CD14-positive monocyte (primary cell): ENCODE measurements at regions not wholly inside any gene's neighbourhood (a gene's known extent, or its start where the extent isn't known, plus 50 kb on each side); places are given as distances from the start of the nearest gene placed in this dataset.

Experiments
- DNase-seq, 3 donors: peaks; one replicate each; pipeline ENCODE4 v3.0.0-alpha.2; 2011 to 2022
- H2AFZ ChIP-seq: 2 replicates; pipeline ENCODE4 v1.6.0; 2012; ENCODE audit warnings: mild to moderate bottlenecking, low read depth, low read length, inconsistent platforms; ENCODE audit not compliant: insufficient read depth, poor library complexity, severe bottlenecking
- H3K27ac ChIP-seq, 2 donors: 1 replicate in 1 of 2; 2 replicates in 1 of 2; pipeline ENCODE4 v1.5.1; 2012 to 2013; ENCODE audit warnings: low read length in 2 of 2, control low read depth in 1 of 2, inconsistent platforms in 1 of 2, low read depth in 1 of 2, mild to moderate bottlenecking in 1 of 2
- H3K27me3 ChIP-seq, 2 donors: one replicate each; pipeline versions ENCODE4 v1.6.0 to v1.6.1; 2011 to 2013; ENCODE audit warnings: low read length in 2 of 2; ENCODE audit not compliant: control insufficient read depth in 2 of 2, insufficient read depth in 2 of 2
- H3K36me3 ChIP-seq, 2 donors: replicated peaks in 1 of 2; 1 replicate in 1 of 2; 2 replicates in 1 of 2; pipeline versions ENCODE4 v1.5.1 to v1.6.1; 2012 to 2013; ENCODE audit warnings: low read length in 2 of 2, control low read depth in 1 of 2, inconsistent platforms in 1 of 2, mild to moderate bottlenecking in 1 of 2; ENCODE audit not compliant: insufficient read depth in 2 of 2, control insufficient read depth in 1 of 2
- H3K4me1 ChIP-seq, 2 donors: 1 replicate in 1 of 2; 2 replicates in 1 of 2; pipeline versions ENCODE4 v1.5.1 to v1.6.1; 2012 to 2013; ENCODE audit warnings: low read length in 2 of 2, control low read depth in 1 of 2, inconsistent platforms in 1 of 2, mild to moderate bottlenecking in 1 of 2, moderate library complexity in 1 of 2; ENCODE audit not compliant: insufficient read depth in 2 of 2, control insufficient read depth in 1 of 2
- H3K4me2 ChIP-seq: replicated peaks from 2 replicates; pipeline ENCODE3; 2012; ENCODE audit warnings: low read length, moderate library complexity, mild to moderate bottlenecking; ENCODE audit not compliant: poor library complexity, severe bottlenecking; ENCODE audit errors: extremely low read depth
- H3K4me3 ChIP-seq, 3 experiments: fragments of 200-600 bp in 1 of 3; sonication (generic) in 1 of 3; replicated peaks in 1 of 3; 1 replicate in 2 of 3; 2 replicates in 1 of 3; pipeline ENCODE4 v1.5.1; 2011 to 2013; ENCODE audit warnings: low read length in 3 of 3, mild to moderate bottlenecking in 3 of 3, control low read depth in 2 of 3, low read depth in 2 of 3, inconsistent platforms in 1 of 3, moderate library complexity in 1 of 3
- H3K79me2 ChIP-seq: 2 replicates; pipeline ENCODE4 v1.6.0; 2012; ENCODE audit warnings: mild to moderate bottlenecking, control low read depth, inconsistent platforms, low read length, moderate library complexity; ENCODE audit not compliant: insufficient read depth
- H3K9ac ChIP-seq: 2 replicates; pipeline ENCODE4 v1.6.0; 2017; ENCODE audit warnings: low read length, mild to moderate bottlenecking; ENCODE audit not compliant: insufficient read depth, poor library complexity, severe bottlenecking
- H3K9me3 ChIP-seq, 2 donors: replicated peaks in 1 of 2; 1 replicate in 1 of 2; 2 replicates in 1 of 2; pipeline versions ENCODE4 v1.5.1 to v1.6.1; 2012 to 2013; ENCODE audit warnings: low read length in 2 of 2, control low read depth in 1 of 2; ENCODE audit not compliant: control insufficient read depth in 1 of 2, insufficient read depth in 1 of 2
- H4K20me1 ChIP-seq: 2 replicates; pipeline ENCODE4 v1.6.0; 2012; ENCODE audit warnings: mild to moderate bottlenecking, low read length, control low read depth, moderate library complexity; ENCODE audit not compliant: insufficient read depth
- H3K27ac Mint-ChIP-seq, 7 donors: one replicate each; pipeline ENCODE4 v1.8.0; 2020; ENCODE audit warnings: mild to moderate bottlenecking in 7 of 7, mixed read lengths in 7 of 7, moderate library complexity in 6 of 7, inconsistent platforms in 2 of 7
- H3K27me3 Mint-ChIP-seq, 3 donors: one replicate each; pipeline ENCODE4 v1.8.0; 2021 to 2022; ENCODE audit warnings: low read depth in 3 of 3, mild to moderate bottlenecking in 3 of 3, mixed read lengths in 3 of 3, moderate library complexity in 3 of 3, inconsistent platforms in 1 of 3
- H3K36me3 Mint-ChIP-seq, 2 donors: one replicate each; pipeline ENCODE4 v1.8.0; 2020; ENCODE audit warnings: mixed read lengths in 2 of 2, inconsistent platforms in 1 of 2, mild to moderate bottlenecking in 1 of 2
- H3K4me1 Mint-ChIP-seq: one replicate; pipeline ENCODE4 v1.8.0; 2020; ENCODE audit warnings: mild to moderate bottlenecking, mixed read lengths
- H3K4me3 Mint-ChIP-seq, 2 donors: one replicate each; pipeline ENCODE4 v1.8.0; 2020; ENCODE audit warnings: mild to moderate bottlenecking in 2 of 2, mixed read lengths in 2 of 2, moderate library complexity in 1 of 2
- H3K9me3 Mint-ChIP-seq, 7 donors: one replicate each; pipeline ENCODE4 v1.8.0; 2020 to 2022; ENCODE audit warnings: mixed read lengths in 7 of 7, mild to moderate bottlenecking in 6 of 7, moderate library complexity in 6 of 7, inconsistent platforms in 2 of 7
- WGBS: methylation state at CpG from one replicate; pipeline ENCODE4 v1.1.5; 2013; ENCODE audit warnings: missing lambda C conversion rate; ENCODE audit not compliant: insufficient coverage; 5-methylcytosine and 5-hydroxymethylcytosine counted together
- intact Hi-C, 2 donors: fragments of 100-400 bp; cut with micrococcal nuclease; formaldehyde crosslinking; loops; one replicate each; pipeline versions ENCODE4 v1.15.0 to v1.15.1; 2023
- TF ChIP-seq, protein P1 (sequence below): fragments of 200-600 bp; IDR thresholded peaks from one replicate; pipeline ENCODE4 v1.8.0; 2022; ENCODE audit warnings: antibody characterized with exemption, mild to moderate bottlenecking

DNA sequence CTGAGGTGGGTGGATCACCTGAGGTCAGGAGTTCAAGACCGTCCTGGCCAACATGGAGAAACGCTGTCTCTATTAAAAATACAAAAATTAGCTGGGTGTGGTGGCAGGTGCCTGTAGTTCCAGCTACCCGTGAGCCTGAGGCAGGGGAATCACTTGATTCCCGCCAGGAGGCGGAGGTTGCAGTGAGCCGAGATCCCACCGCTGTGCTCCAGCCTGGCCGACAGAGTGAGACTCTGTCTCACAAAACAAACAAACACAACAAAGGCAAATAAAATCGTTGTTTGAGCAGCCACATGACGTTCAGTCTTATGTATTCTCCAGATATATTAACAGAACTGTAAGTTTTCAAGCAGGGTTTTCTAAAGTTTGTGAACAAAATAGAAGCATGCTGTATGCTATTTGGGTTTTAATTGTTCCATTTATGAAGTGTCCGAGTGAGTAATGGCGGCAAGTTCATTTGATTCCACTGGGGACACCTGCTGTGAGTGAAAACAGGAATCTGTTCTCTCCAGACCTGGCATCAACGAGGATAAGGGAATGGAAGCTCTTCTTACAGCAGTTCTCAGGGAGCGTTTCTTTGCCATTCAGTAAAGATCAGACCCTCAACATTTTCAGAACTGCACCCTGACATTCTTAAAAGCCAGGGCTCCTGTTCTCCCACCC is 122.5 kb upstream of the PITRM1 start:
- Histone ChIP-seq H3K4me1 (no peaks in the 10 kb centered on the region), H3K27me3 (no peaks in the 10 kb centered on the region), H3K36me3 (no peaks in the 10 kb centered on the region), H3K4me3 (no peak overlapping the region), H4K20me1 (no peaks in the 10 kb centered on the region), H3K79me2 (no peaks in the 10 kb centered on the region), H3K4me2 (no peak overlapping the region), H3K9ac (no peak overlapping the region), H3K9me3 (no peaks in the 10 kb centered on the region), H2AFZ (no peak overlapping the region), H3K27ac (no peak overlapping the region)
- Mint-ChIP-seq H3K27me3 (peaks cover 4 to 7% (median 6%) of the 10 kb centered on the region in 3 donors), H3K27ac (no peak overlapping the region), H3K36me3 (no peaks in the 10 kb centered on the region), H3K4me1 (no peaks in the 10 kb centered on the region), H3K9me3 (no peaks in the 10 kb centered on the region), H3K4me3 (no peak overlapping the region)
- DNase-seq: no peak
- TF ChIP-seq, protein P1, sequence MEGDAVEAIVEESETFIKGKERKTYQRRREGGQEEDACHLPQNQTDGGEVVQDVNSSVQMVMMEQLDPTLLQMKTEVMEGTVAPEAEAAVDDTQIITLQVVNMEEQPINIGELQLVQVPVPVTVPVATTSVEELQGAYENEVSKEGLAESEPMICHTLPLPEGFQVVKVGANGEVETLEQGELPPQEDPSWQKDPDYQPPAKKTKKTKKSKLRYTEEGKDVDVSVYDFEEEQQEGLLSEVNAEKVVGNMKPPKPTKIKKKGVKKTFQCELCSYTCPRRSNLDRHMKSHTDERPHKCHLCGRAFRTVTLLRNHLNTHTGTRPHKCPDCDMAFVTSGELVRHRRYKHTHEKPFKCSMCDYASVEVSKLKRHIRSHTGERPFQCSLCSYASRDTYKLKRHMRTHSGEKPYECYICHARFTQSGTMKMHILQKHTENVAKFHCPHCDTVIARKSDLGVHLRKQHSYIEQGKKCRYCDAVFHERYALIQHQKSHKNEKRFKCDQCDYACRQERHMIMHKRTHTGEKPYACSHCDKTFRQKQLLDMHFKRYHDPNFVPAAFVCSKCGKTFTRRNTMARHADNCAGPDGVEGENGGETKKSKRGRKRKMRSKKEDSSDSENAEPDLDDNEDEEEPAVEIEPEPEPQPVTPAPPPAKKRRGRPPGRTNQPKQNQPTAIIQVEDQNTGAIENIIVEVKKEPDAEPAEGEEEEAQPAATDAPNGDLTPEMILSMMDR: no peak
- intact Hi-C loops: no loop called here
- 91% methylated on average over 2 of the region's 14 CpGs for WGBS

DNA sequence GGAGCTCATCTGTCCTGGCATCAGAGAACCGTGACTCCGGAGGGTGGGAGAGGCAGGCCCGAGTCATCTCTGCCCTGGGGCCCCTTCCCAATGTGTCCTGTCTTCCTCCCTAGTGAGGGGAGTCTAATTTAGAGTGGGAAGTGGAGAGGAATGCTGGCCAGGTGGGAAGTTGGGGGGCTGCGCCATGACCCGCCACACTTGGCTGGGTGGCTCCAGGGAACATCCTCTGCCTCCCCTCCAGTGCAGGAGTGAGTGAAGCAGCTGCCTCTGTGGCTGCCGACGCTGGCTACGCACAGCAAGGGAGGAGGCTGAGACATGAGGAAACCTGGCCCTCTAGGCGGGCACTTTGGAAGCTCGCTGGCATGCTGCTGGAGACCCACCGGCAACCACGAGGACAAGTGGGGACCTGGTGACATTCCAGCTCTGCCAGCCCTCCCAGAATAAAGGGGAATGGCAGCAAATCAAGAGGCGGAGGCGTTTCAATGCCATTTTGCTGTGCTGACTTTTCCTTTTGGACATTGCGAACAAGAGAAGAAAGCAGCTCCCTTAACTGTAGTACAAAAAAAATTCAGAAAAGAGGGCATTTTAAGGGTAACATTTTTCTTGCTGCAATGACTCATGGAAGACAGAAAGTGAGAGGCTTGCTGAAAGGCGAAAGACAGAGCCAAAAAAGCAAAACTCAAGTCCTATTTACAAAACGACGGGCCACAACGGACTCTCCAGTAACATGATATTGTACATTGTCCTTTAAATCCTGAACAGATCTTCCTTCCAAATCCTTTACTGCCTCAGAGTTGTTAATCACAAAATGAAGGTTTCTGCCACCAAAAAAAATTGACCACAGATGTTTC is 121.2 kb upstream of the PITRM1 start:
- TF ChIP-seq, protein P1: no peak
- DNase-seq: no peak
- Mint-ChIP-seq H3K9me3 (no peaks in the 10 kb centered on the region), H3K27me3 (peaks cover 3 to 7% (median 4%) of the 10 kb centered on the region in 3 donors), H3K4me1 (no peaks in the 10 kb centered on the region), H3K27ac (no peak overlapping the region), H3K36me3 (no peaks in the 10 kb centered on the region), H3K4me3 (no peak overlapping the region)
- Histone ChIP-seq H3K4me1 (no peaks in the 10 kb centered on the region), H3K27me3 (no peaks in the 10 kb centered on the region), H3K4me3 (no peak overlapping the region), H3K36me3 (no peaks in the 10 kb centered on the region), H3K4me2 (no peak overlapping the region), H2AFZ (no peak overlapping the region), H3K27ac (no peak overlapping the region), H3K9ac (no peak overlapping the region), H4K20me1 (no peaks in the 10 kb centered on the region), H3K79me2 (no peaks in the 10 kb centered on the region), H3K9me3 (no peaks in the 10 kb centered on the region)
- 97% methylated on average over 12 of the region's 19 CpGs for WGBS
- intact Hi-C loops: no loop called here
